ENCODE measurements at regions not wholly inside any gene's neighbourhood (a gene's known extent, or its start where the extent isn't known, plus 50 kb on each side); places are given as distances from the start of the nearest gene placed in this dataset.

GRCh38 chr16:86794216-86794864 is 216.0 kb downstream of the FOXL1 start (continued):
- no peak for TF ChIP-seq ZSCAN18 (CRISPR knock-in tag; IDR thresholded peaks at IDR 0.05)
- no peak for TF ChIP-seq ZNF423 (CRISPR knock-in tag; IDR thresholded peaks at IDR 0.05)
- TF ChIP-seq ZNF532 (CRISPR knock-in tag; IDR thresholded peaks at IDR 0.05; ENCODE audit: borderline replicate concordance) = no peak
- TF ChIP-seq USF2 (CRISPR knock-in tag; IDR thresholded peaks at IDR 0.05) = no peak
- no peak for TF ChIP-seq MYBL2 (CRISPR knock-in tag; IDR thresholded peaks at IDR 0.05)
- TF ChIP-seq HMGXB4 (CRISPR knock-in tag; IDR thresholded peaks at IDR 0.05) = no peak
- no peak for TF ChIP-seq NR1H2 (CRISPR knock-in tag; IDR thresholded peaks at IDR 0.05)
- no peak for TF ChIP-seq SMAD3 (CRISPR knock-in tag; IDR thresholded peaks at IDR 0.05; ENCODE audit: borderline replicate concordance)
- no peak for TF ChIP-seq ZNF219 (CRISPR knock-in tag; IDR thresholded peaks at IDR 0.05; ENCODE audit: borderline replicate concordance)
- TF ChIP-seq ERG (CRISPR knock-in tag; IDR thresholded peaks at IDR 0.05) = no peak

- no peak for TF ChIP-seq ZNF512 (CRISPR knock-in tag; IDR thresholded peaks at IDR 0.05; ENCODE audit: borderline replicate concordance)
- no peak for TF ChIP-seq NR3C1 (CRISPR knock-in tag; conservative IDR thresholded peaks at IDR 0.05; ENCODE audit: low read depth)
- TF ChIP-seq FOXK1 (CRISPR knock-in tag; IDR thresholded peaks at IDR 0.05) = no peak
- no peak for TF ChIP-seq NFATC4 (CRISPR knock-in tag; IDR thresholded peaks at IDR 0.05)
- no peak for TF ChIP-seq ZNF423 (CRISPR knock-in tag; IDR thresholded peaks at IDR 0.05)
- no peak for TF ChIP-seq NFYB (CRISPR knock-in tag; conservative IDR thresholded peaks at IDR 0.05; ENCODE audit: low read depth)
- CTCF ChIA-PET = no interaction called here
- H3K4me1 Mint-ChIP-seq = peaks cover 15% of the 10 kb centered on the region
These were observed 219.4 kb downstream of the FOXL1 start for GRCh38 chr16:86797700-86798099.

More at GRCh38 chr16:86797700-86798099, 219.4 kb downstream of the FOXL1 start:
- no peak for ATAC-seq
- Mint-ChIP-seq H3K27ac (no peak overlapping the region), H3K27me3 (ENCODE audit: low read depth) (peaks cover 3% of the 10 kb centered on the region; the same call in 1 of the 2 replicates), H3K36me3 (no peaks in the 10 kb centered on the region), H3K4me3 (no peak overlapping the region), H3K9me3 (peaks cover 5% of the 10 kb centered on the region)
- DNase-seq (ENCODE audit: low spot score) = no peak
- POLR2A ChIA-PET = no interaction called here
